ENCODE measurements at regions not wholly inside any gene's neighbourhood (a gene's known extent, or its start where the extent isn't known, plus 50 kb on each side); places are given as distances from the start of the nearest gene placed in this dataset.

DNA sequence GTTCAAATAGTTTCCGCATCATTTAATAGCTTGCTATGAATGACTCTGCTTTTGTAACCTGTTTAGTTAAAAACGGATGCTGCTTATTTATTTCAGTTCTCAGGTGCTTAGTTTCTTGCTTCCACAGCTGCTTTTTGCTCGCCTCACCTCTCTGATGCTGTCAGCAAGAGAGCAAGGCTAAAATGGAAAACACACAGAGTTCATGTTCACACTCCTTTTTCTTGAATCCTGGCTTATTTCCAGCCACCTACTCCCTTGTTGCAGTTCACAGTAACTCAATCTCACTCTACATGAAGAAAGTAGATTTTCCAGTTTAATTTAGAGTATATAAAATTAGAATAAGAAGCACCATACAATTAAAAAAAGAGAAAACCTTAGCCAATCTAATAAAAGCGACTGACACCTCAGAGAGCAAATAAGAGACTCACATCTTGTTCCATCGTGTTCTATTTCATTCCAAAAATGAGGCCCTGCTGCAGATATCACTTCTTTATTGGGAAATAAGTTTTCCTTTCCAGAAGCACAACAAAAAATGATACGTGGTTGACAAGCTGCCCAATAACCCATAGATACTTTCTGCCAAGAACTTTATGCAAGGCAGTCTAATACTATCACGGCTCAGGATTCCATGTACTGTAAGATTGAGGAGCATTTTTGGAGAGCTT is 326.1 kb upstream of the SLITRK1 start:
- TF ChIP-seq EZH2 (IDR thresholded peaks at IDR 0.05; ENCODE audit: borderline replicate concordance) (no peak), CTCF (IDR thresholded peaks at IDR 0.05; ENCODE audit: poor library complexity) (no peak), EZH2phosphoT487 (IDR thresholded peaks at IDR 0.05; ENCODE audit: low read depth, severe bottlenecking, unreplicated experiment) (no peak)
